K562 (cell line): ENCODE measurements at regions not wholly inside any gene's neighbourhood (a gene's known extent, or its start where the extent isn't known, plus 50 kb on each side); places are given as distances from the start of the nearest gene placed in this dataset.

Source experiments
- ATAC-seq: fragments of 200-7000 bp; cut with Tn5 transposase; 3 replicates; pipeline ENCODE4 v1.9.1; 2020; ENCODE audit warnings: moderate library complexity
- BruUV-seq: library from RNA; stranded (reverse); fragments of 400-500 nt; replicated peaks from 2 replicates; lab custom pipeline; 2021; lab: Mats Ljungman, UMichigan
- CTCF ChIA-PET: fragments of 300-600 bp; formaldehyde crosslinking; extraction: SDS; loops from one replicate; lab custom pipeline; 2021; ENCODE audit warnings: low intra/inter-chr PET ratio; lab: Yijun Ruan, JAX
- POLR2A ChIA-PET: fragments of 300-600, 350-650 bp; sonication (Branson Sonifier 250); formaldehyde crosslinking; extraction: SDS; loops from one replicate; lab custom pipeline; 2021; ENCODE audit warnings: antibody characterized with exemption, inconsistent platforms; lab: Yijun Ruan, JAX
- DNase-seq, 4 experiments: peaks; one replicate each; pipeline versions ENCODE4 v3.0.0 to v3.0.0-alpha.2; 2011 to 2018; ENCODE audit warnings: low spot score in 3 of 4, mixed read lengths in 3 of 4; ENCODE audit errors: extremely low read depth in 1 of 4
- FAIRE-seq: peaks from 2 replicates; lab custom pipeline; 2011; peaks lifted over from hg19 to GRCh38; lab: Jason Lieb, UNC
- H2AFZ ChIP-seq: 2 replicates; pipeline ENCODE4 v1.6.0; 2011; ENCODE audit warnings: low read depth, low read length, control low read depth, inconsistent platforms
- H3K27ac ChIP-seq: fragments of 200-600 bp; 3 replicates; pipeline ENCODE4 v1.8.0; 2011; ENCODE audit warnings: low read depth, mild to moderate bottlenecking, control low read depth, inconsistent platforms, low read length, moderate library complexity, mixed read lengths; ENCODE audit errors: extremely low read depth
- H3K27me3 ChIP-seq, 2 experiments: fragments of 300-600 bp in 1 of 2; 2 replicates in 1 of 2; 3 replicates in 1 of 2; pipeline versions ENCODE4 v1.6.0 to v1.8.0; 2011; ENCODE audit warnings: inconsistent platforms in 2 of 2, low read length in 2 of 2, mild to moderate bottlenecking in 1 of 2, mixed read lengths in 1 of 2, moderate library complexity in 1 of 2; ENCODE audit not compliant: control insufficient read depth in 2 of 2, insufficient read depth in 2 of 2
- H3K36me3 ChIP-seq: fragments of 300-600 bp; 3 replicates; pipeline ENCODE4 v1.8.0; 2011; ENCODE audit warnings: mild to moderate bottlenecking, low read length, inconsistent platforms; ENCODE audit not compliant: control insufficient read depth, insufficient read depth
- H3K4me1 ChIP-seq, 2 experiments: fragments of 200-600 bp in 1 of 2; replicated peaks in 1 of 2; 2 replicates in 1 of 2; 3 replicates in 1 of 2; pipeline versions ENCODE4 v1.5.1 to v1.8.0; 2011; ENCODE audit warnings: inconsistent platforms in 2 of 2, low read length in 2 of 2, mild to moderate bottlenecking in 1 of 2, mixed read lengths in 1 of 2, moderate library complexity in 1 of 2; ENCODE audit not compliant: control insufficient read depth in 2 of 2, insufficient read depth in 2 of 2
- H3K4me2 ChIP-seq: 2 replicates; pipeline ENCODE4 v1.6.1; 2011; ENCODE audit warnings: low read length, control low read depth, inconsistent platforms, mixed read lengths; ENCODE audit not compliant: insufficient read depth
- H3K4me3 ChIP-seq: fragments of 200-600 bp; sonication (generic), shearing (Covaris generic); 2 replicates; pipeline ENCODE4 v1.5.1; 2016; ENCODE audit warnings: control low read depth, inconsistent platforms
- H3K79me2 ChIP-seq: fragments of 200-600 bp; 3 replicates; pipeline ENCODE4 v1.8.0; 2011; ENCODE audit warnings: low read length, inconsistent platforms; ENCODE audit not compliant: control insufficient read depth, insufficient read depth
- H3K9ac ChIP-seq, 2 experiments: 2 replicates each; pipeline versions ENCODE4 v1.6.0 to v1.6.1; 2011; ENCODE audit warnings: low read depth in 2 of 2, low read length in 2 of 2, control low read depth in 1 of 2, inconsistent platforms in 1 of 2, mild to moderate bottlenecking in 1 of 2, mixed read lengths in 1 of 2; ENCODE audit not compliant: insufficient read depth in 1 of 2
- H3K9me1 ChIP-seq: one replicate; pipeline ENCODE4 v1.6.0; 2011; ENCODE audit warnings: inconsistent platforms, mild to moderate bottlenecking, low read length, moderate library complexity; ENCODE audit not compliant: control insufficient read depth, insufficient read depth
- H3K9me3 ChIP-seq: replicated peaks from 2 replicates; pipeline ENCODE4 v1.5.1; 2011; ENCODE audit warnings: low read depth, low read length, inconsistent platforms; ENCODE audit not compliant: control insufficient read depth, insufficient read depth
- H4K20me1 ChIP-seq: replicated peaks from 2 replicates; pipeline ENCODE4 v1.6.1; 2011; ENCODE audit warnings: low read length, inconsistent platforms, mixed read lengths; ENCODE audit not compliant: control insufficient read depth, insufficient read depth
- ASH1L ChIP-seq: fragments of 450-650 bp; IDR thresholded peaks from 2 replicates; pipeline ENCODE4 v1.6.1; 2018; ENCODE audit warnings: borderline replicate concordance, mild to moderate bottlenecking, low read depth; ENCODE audit not compliant: partially characterized antibody
- ATF2 ChIP-seq: sonication (generic); formaldehyde crosslinking; IDR thresholded peaks from 2 replicates; pipeline ENCODE4 v1.8.1; 2022; ENCODE audit warnings: missing genetic modification reagents
- BACH1 ChIP-seq: fragments of 200-800 bp; sonication (Bioruptor generic); IDR thresholded peaks from 2 replicates; pipeline ENCODE4 v1.6.1; 2016; ENCODE audit warnings: missing genetic modification characterization, missing compliant biosample characterization
- CHD4 ChIP-seq: fragments of 200-600 bp; sonication (generic); IDR thresholded peaks from 3 replicates; pipeline ENCODE4 v1.6.1; 2012; ENCODE audit warnings: low read depth, mild to moderate bottlenecking, mixed read lengths, low read length, inconsistent platforms; ENCODE audit not compliant: insufficient read depth, insufficient replicate concordance, poor library complexity, severe bottlenecking
- GTF2E2 ChIP-seq: fragments of 200-800 bp; sonication (Bioruptor generic); IDR thresholded peaks from 2 replicates; pipeline ENCODE4 v1.6.1; 2016; ENCODE audit warnings: missing genetic modification characterization, missing compliant biosample characterization
- IRF2 ChIP-seq: sonication (generic); formaldehyde crosslinking; IDR thresholded peaks from 2 replicates; pipeline ENCODE4 v1.8.1; 2022; ENCODE audit warnings: mild to moderate bottlenecking, missing genetic modification reagents
- MEF2D ChIP-seq: conservative IDR thresholded peaks from 2 replicates; pipeline ENCODE4 v1.6.1; 2016; ENCODE audit warnings: low read depth, missing genetic modification characterization, missing compliant biosample characterization
- TFAM ChIP-seq: fragments of 250-450 bp; sonication (Bioruptor Pico); conservative IDR thresholded peaks from 2 replicates; pipeline ENCODE4 v1.5.0; 2021; ENCODE audit warnings: mild to moderate bottlenecking, moderate library complexity
- ZNF121 ChIP-seq: sonication (generic); formaldehyde crosslinking; conservative IDR thresholded peaks from 2 replicates; pipeline ENCODE4 v1.8.0; 2022; ENCODE audit warnings: missing genetic modification reagents
- ZNF512 ChIP-seq: IDR thresholded peaks from 2 replicates; pipeline ENCODE4 v1.6.1; 2016; ENCODE audit warnings: missing genetic modification characterization, missing compliant biosample characterization
- WGBS: fragments of 100-300 bp; shearing (Covaris generic); methylation state at CpG from one replicate; pipeline ENCODE4 v1.1.6; 2016; ENCODE audit warnings: low coverage, mixed read lengths; ENCODE audit not compliant: insufficient coverage; ENCODE audit errors: missing lambda C conversion rate; 5-methylcytosine and 5-hydroxymethylcytosine counted together
- in situ Hi-C: fragments of 300-500 bp; cut with MboI; formaldehyde crosslinking; loops from 4 replicates; pipeline ENCODE4 v1.15.0; 2018; ENCODE audit warnings: inconsistent platforms, mixed read lengths
- intact Hi-C: fragments of 100-400 bp; cut with micrococcal nuclease; formaldehyde crosslinking; loops from 2 replicates; pipeline ENCODE4 v1.14.2; 2022
- TF ChIP-seq, protein P1 (sequence below): fragments of 450-650 bp; conservative IDR thresholded peaks from 2 replicates; pipeline ENCODE4 v1.6.1; 2016; ENCODE audit warnings: missing genetic modification characterization, low read depth, mild to moderate bottlenecking, missing compliant biosample characterization, moderate library complexity

GRCh38 chr11:23732026-23732425, 764.8 kb upstream of the LUZP2 start:
- Histone ChIP-seq H3K4me2 (no peak overlapping the region), H4K20me1 (no peaks in the 10 kb centered on the region), H2AFZ (no peak overlapping the region), H3K4me3 (no peak overlapping the region), H3K9ac (no peak overlapping the region), H3K79me2 (no peaks in the 10 kb centered on the region)
- no peak for FAIRE-seq
- in situ Hi-C loops: no loop called here
- CTCF ChIA-PET: no interaction called here
- intact Hi-C loops: no loop called here
- no peak for TF ChIP-seq IRF2 (CRISPR knock-in tag)
- TF ChIP-seq, all 486 proteins: peak for 0
- Histone ChIP-seq H3K4me1 (no peaks in the 10 kb centered on the region), H3K36me3 (no peaks in the 10 kb centered on the region), H3K27ac (no peak overlapping the region), H3K27me3 (no peaks in the 10 kb centered on the region), H3K9me1 (no peaks in the 10 kb centered on the region), H3K9me3 (no peaks in the 10 kb centered on the region)
- ATAC-seq: no peak
- no TSS peak for BruUV-seq
- WGBS: 0% methylated on average over 7 of the region's 7 CpGs
- POLR2A ChIA-PET: no interaction called here
- DNase-seq: no peak

DNA sequence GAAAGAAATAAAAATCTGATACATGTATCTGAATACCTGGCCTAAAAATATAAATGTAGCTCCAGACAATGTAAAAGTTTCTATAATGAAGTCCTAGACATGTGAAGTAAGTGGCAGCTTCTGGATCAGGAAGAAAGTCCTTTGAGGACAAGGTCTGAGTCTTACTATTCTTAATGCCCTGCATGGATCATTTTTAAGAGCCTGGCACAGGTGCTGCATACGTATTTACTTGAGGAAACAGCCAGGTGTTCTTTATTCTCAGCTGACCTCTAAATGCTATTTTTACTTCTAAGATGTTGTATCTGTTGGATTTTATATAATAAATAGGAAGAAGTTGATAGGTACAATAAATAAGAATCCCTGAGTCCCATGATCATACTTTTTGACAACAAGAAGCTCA, 750.0 kb upstream of the LUZP2 start:
- DNase-seq (no peak), ATAC-seq (no peak), FAIRE-seq (no peak)
- H3K4me2 ChIP-seq: no peak overlapping the region
- ChIA-PET CTCF (no interaction called here), POLR2A (no interaction called here)
- 0% methylated on average over 1 of the region's 1 CpG for WGBS
- H4K20me1 ChIP-seq: no peaks in the 10 kb centered on the region
- in situ Hi-C loops: no loop called here
- no peaks in the 10 kb centered on the region for H3K9me3 ChIP-seq
- H3K9me1 ChIP-seq: no peaks in the 10 kb centered on the region
- intact Hi-C loops: no loop called here
- no peaks in the 10 kb centered on the region for H3K4me1 ChIP-seq
- no peak overlapping the region for H3K4me3 ChIP-seq
- no peak overlapping the region for H2AFZ ChIP-seq
- H3K36me3 ChIP-seq: no peaks in the 10 kb centered on the region
- no peaks in the 10 kb centered on the region for H3K27me3 ChIP-seq
- H3K9ac ChIP-seq: no peak overlapping the region
- H3K79me2 ChIP-seq: no peaks in the 10 kb centered on the region
- no TSS peak for BruUV-seq
- H3K27ac ChIP-seq: no peak overlapping the region
- no peak for TF ChIP-seq ZNF121 (CRISPR knock-in tag)
- no peak for TF ChIP-seq ASH1L
- TF ChIP-seq, protein P1, sequence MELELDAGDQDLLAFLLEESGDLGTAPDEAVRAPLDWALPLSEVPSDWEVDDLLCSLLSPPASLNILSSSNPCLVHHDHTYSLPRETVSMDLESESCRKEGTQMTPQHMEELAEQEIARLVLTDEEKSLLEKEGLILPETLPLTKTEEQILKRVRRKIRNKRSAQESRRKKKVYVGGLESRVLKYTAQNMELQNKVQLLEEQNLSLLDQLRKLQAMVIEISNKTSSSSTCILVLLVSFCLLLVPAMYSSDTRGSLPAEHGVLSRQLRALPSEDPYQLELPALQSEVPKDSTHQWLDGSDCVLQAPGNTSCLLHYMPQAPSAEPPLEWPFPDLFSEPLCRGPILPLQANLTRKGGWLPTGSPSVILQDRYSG: no peak
- TF ChIP-seq GTF2E2: no peak
- TF ChIP-seq ATF2: no peak
- no peak for TF ChIP-seq BACH1
- no peak for TF ChIP-seq CHD4
- TF ChIP-seq MEF2D: no peak
- TF ChIP-seq TFAM (CRISPR knock-in tag): no peak
- no peak for TF ChIP-seq ZNF512 (tag)
